ENCODE measurements at regions not wholly inside any gene's neighbourhood (a gene's known extent, or its start where the extent isn't known, plus 50 kb on each side); places are given as distances from the start of the nearest gene placed in this dataset.

DNA sequence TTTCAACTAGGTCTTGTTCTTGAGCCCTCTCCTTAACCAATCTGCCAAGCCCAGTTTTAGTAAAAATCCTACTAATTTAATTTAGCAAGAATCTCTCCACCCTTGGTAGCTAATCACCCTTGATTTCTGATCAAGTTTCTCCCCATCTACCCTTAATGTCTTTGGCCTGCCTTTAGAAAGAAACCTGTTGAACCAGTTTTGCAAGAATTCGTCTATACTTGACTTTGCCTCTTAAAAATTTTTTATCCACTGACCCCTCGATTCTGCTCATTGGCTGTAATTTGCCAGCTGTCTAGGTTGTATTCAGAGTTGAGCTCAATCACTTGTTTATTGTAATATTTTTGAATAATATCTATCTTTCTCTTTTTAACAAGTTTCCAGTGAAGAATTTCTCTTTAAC is 1138.5 kb downstream of the CDH11 start:
- DNase-seq, result no peak

DNA sequence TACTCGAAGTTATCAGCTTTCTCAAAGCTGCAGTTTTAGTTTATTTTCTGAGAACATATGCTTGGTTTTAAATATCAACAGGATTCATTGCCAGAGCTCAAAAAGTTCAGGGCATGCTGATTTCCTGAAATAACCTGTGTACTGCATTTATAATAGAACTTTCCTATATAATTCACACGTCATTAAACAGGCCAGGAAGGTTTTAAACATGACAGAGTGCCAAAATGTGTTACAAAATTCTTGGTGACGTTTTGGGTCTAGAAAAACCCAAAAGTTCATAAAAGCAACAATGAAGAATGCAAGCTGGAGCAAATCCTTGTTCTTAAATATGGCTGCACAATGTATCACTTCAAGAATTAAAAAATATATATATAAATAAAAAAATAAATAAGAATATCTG is 1139.1 kb downstream of the CDH11 start:
- no peak for DNase-seq

DNA sequence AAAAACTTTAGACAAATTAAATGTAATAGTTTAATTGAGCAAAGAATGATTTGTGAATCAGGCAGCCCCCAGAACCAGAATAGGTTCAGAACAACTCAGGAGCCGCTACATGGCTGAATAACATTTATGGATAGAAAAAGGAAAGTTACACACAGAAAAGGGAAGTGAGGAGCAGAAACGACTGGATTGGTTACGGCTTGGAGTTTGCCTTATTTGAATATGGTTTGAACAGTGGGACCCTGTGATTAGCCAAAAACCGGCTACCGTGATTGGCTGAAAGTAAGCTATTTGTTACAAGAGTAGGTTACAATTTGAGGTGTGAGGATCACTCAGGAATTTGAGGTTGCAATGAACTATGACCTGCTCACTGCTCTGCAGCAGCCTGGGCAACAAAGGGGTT is 1139.8 kb downstream of the CDH11 start:
- DNase-seq, result no peak

DNA sequence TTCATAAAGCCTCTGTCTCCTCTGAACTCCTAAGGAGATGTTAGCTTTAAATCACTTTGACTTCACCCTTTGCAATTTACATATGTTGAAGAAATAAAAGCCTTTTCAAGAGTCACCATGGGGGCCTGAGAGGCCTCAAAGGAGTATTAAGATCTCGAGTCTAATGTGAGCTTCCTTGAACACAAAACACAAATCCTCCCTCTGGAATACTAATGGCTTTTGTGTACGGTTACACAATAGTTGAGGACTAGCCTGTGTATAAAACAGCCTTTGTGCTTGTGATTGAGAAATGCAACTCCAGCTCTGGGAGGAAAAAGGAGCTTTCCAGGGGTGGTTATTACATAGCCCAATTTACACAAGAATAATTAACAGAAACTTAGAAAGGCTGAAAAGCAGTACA is 1140.2 kb downstream of the CDH11 start:
- no peak for DNase-seq

DNA sequence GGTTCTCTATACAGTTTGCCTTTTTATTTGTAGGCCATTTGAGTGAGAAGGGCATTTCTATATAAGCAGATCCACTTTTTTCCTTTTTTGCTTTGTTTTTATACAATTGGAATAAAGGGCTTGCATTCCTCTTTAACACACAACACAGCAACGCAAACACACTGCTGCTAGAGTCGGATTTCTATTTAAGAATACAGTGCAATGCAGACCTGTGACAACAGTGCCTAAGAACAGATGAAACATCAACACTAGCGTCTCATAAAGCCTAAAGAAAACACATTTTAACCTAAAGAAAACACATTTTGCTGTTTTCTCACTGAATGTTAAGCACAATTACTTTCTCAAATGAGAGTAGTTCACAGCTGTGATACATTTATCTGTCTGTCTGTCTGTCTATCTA is 1141.1 kb downstream of the CDH11 start:
- no peak for DNase-seq

DNA sequence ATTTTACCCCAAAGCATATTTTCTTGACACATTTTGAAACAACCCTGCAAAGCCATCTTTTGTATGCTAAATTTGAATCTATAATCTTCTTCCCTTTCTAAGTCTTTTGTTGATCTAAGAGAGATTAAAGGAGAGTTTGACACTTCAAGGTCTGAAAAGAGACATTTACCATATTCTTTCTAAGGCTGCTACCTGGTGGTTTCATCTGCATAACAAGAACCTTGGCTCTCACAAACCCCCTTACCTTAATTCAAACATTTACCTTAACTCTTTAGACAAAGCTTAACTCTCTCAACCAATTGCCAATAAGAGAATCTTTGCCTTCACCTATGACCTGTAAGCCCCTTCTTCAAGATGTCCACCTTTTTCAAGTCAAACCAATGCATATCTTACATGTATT is 1143.6 kb downstream of the CDH11 start:
- no peak for DNase-seq

DNA sequence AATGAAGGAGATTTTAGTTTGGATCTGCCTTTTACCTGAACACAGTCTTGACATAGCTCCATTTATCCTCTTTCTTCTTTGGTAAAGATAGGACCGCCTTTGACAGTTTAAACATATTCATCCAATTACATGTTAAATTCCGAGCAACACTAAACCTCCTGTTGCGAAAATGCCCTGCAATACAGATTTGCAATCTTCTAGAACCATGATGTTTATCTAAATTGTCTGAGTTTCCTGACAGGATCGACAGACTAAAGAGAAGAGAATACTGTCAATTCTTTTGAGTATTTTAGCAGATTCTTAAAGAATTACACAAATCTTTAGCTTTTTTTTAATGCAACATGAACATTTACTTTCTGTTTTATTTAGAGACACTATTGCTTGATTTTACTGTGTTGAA is 1145.5 kb downstream of the CDH11 start:
- no peak for DNase-seq

DNA sequence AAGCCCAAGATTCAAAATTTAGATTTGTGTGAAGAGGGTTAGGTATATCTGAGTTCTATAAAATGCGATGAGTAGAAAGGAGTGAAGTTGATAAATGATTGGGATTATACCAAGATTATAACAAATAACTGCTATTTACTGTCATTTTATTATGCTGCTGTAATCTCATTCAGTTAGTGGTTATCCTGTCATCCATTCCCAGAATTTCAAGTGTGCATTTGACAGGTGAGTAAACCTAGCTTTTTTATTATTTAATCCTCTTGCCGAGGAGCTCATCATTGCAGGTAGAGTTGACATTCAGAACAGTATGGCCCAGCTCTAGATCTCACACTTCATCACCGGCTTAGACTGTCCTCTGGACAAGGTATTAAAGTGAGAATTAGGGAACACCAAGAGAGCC is 1146.2 kb downstream of the CDH11 start:
- DNase-seq, result no peak

DNA sequence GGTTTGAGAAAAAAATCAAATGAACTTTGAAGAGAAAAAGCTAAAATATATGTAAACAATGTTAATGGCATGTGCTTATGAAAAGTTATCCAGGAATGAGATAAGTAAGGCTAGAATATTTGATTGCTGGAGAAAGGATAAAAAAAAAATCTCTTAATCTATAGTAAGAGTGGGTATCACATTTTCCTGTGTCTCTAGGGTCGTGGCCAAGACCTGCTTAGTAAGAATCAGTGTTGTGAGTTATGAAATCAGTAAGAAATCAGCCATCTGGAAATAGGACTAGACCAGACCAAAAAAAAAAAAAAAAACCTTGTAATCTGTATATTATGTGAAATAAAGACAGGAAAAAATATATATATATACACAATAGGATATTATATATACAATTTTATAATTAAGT is 1153.9 kb downstream of the CDH11 start:
- no peak for DNase-seq

DNA sequence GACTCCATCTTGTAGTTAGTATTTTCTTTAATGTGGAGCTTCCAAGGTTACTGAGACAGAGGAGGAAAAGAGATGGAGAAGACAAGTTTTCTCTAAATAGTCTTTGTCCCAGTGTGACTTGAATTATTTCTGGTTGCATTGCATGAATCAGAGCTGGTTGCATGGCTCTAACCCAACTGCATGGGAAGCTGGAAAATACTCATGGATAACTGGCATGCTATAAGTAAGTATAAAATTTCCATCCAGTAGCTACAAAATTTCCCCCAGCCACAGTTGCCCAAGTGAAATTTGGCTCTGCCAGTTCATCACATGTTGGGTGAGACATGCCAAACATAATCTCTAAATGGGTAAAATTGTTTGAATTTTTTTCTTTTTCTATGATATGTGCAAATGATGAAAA is 1161.5 kb downstream of the CDH11 start:
- no peak for DNase-seq

DNA sequence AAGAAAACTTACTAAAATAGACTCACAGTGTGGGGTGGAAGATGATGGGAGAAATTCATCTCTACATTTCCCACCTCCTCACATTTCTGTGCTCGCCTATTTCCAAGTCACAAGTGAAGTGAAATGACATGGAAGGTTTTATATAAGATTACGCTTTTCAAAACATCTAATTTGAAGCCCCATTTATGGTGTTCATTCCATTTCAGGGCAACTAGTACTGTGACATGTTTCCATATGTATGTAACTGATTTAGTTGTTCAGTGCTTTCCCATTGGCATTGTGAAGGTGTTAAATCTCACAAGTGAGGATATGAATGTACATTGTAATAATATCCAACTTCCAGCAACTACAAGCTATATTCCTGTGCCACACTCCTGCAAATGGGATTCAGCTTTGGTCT is 1174.8 kb downstream of the CDH11 start:
- no peak for DNase-seq

DNA sequence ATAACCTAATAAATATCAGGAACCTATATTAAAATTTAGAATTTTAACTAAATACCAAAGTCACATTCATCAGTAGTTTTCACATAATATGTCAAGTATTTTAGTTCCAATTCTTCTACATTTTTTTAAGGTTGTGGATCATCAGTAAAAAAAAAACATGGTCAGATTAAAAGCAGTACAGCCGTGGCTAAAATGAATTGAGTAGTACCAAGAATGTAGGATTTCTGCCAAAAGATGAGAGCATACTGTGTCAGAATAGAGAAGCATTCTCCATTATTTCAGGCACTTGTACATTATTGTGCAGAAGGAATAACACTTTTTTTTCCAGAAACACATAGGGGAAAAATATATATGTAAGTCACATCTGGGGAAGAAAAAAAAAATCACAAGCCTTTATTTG is 1176.1 kb downstream of the CDH11 start:
- DNase-seq, result no peak

DNA sequence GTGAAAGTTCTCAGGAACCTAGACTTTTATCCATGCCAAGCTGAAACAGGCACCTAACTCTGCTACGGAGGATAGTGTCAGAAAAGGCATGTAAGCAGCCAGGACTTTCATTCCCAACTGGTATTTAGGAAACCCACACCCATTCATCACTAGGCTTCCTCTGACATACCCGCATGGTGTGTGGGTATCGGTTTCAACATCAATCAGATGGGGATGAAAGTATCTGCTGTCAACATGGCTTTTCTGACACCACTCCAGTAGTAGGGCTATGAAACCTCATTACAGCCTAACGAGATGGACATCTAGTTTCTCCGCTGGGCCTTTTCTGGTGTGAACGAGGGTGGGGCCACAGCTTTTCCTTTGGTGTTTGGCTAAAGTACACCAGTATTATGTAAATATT is 1178.3 kb downstream of the CDH11 start:
- DNase-seq, result no peak

DNA sequence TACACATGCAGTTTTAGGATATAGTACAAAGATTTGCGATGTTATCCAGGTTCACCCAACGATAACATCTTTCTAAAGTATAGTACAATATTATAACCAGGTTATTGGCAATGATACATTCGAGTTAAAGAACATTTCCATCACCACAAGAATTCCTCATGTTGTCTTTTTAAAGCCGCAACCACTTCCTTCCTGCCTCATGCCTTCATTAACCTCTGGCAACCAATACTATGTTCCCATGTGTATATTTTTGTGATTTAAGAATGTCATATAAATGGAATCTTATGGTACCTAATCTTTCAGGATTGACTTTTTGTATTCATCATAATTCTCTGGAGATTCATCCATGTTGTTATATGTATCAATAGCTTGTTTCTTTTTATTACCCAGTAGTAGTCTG is 1183.2 kb downstream of the CDH11 start:
- no peak for DNase-seq

DNA sequence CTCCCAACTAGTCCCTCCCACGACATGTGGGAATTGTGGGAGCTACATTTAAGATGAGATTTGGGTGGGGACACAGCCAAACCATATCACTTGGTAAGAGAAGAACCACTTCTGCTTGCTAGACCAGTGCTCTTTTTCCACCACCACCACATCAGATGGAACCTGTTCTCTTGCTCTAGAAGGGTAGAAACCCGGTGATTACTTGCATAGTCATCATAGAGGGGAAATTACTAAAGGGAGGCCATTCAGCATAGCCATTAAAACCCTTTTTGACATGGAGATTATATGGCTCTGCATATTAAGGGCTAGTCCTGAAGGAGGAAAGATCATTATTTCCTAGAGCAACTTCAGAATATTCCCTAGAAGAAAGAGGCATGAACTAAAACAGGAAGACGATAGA is 1188.0 kb downstream of the CDH11 start:
- DNase-seq, result no peak

DNA sequence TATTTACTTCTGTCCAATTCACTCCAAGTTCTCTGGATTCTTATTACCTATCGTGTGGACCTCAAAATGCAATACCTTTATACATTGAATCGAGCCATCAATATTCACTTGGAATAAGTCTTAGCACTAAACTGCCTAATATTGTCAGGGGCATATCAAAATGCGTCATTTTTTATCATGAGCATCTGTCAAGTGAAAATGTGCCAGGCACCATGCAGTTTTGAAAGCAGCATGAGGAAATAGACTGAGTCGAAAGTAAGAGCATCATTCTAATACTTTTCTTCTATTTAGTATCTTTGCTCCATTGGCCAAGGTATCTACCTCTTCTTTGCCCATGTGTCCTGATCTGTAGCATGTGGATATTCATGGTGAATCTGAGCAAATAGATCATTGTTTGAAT is 1193.4 kb downstream of the CDH11 start:
- DNase-seq, result no peak

DNA sequence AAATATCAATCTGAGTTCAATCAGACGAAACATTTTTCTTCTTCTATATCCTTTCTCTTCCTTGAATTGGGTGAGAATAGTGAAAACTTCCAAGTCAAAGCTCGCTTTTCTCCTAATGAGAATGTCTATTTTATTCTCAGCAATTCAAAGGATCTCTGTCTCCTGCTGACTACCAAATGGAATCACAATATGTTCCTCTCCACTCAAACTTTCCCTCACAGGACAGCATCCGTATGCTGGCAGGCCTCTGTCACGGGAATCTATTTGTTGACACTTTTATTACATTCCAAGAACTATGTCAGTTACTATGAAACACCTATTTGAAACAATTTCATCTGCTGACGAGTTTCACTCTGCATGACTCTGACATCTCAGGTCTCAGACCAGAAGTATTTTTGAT is 1196.6 kb downstream of the CDH11 start:
- no peak for DNase-seq

DNA sequence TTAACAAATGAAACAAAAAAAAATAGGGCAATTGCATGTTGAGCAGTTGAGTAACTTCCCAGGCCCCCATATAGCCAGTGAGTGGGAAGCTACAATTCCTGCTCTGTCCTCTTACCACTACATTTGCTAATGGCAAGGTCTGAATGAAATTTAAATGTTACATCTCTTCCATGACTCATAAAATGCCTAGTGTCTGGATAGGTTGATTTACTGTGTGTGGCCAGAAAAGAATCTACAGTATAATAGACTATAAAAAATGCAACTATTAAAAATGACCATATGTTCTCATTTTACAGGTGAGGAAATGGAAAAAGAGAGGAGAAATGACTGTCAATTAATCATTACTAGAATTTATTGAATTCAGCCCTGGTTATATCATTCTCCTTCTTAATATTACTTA is 1199.3 kb downstream of the CDH11 start:
- DNase-seq, result no peak

DNA sequence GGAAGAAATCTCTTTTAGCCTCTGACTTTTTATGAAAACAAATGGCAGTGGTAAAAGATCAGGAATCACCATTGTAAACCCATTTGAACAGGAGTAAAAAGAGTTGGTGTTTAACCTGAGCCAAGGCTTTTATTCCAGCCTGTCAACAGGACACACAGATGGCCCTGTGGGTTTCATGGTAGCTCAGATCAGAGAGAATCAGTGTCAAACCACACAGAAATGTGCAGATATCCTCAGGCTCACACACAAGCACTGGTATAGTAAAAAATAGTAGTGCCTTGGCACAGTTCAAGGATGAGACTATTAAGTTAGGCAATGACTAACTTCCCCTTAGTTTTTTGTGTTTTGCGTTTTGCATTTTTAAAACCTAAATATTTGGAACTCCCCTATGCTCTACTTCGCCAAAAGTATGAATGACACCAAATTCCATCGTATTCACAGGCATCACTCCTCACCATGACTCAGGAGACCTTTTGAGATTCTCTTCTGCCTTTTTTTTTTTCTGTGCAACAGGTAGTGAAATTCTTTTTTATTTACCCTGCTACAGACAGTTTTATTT is 1200.0 kb downstream of the CDH11 start:
- no peak for DNase-seq

DNA sequence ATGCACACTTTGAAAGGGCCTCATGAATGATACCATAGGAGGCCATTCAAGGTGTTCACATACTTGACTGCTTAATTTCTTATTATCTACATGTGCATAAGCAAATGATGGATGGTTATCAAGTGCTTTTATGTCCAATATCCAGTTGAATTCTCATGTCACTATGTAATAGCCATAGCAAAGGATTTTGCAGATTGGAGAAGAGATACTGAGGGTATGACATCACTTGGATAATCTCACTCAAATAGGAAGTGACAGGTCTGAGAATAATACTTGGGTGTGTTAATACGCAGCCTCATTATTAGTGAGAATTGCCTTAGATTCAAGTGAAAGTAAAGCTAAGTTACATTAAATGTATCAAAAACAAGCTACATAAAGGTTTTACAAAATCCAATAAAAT is 1208.6 kb downstream of the CDH11 start:
- DNase-seq, result no peak

DNA sequence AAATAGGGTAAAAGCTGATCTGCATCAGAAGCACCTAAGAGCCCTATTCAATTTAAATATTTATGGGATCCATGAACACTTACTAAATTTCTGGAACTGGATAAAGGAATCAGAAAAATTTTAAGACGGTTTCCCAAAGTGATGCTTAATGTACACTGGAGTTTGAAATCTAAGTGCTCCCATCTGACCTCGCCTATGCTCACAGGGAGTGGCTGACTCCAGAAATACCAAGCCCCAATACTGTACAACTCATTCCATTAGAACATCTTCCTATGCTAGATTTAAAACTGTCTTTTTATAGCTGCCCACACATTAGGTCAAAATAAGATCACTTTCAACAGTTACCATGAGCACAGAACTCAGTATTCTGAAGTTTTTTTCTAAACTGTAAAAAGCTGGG is 1214.6 kb downstream of the CDH11 start:
- DNase-seq, result no peak

DNA sequence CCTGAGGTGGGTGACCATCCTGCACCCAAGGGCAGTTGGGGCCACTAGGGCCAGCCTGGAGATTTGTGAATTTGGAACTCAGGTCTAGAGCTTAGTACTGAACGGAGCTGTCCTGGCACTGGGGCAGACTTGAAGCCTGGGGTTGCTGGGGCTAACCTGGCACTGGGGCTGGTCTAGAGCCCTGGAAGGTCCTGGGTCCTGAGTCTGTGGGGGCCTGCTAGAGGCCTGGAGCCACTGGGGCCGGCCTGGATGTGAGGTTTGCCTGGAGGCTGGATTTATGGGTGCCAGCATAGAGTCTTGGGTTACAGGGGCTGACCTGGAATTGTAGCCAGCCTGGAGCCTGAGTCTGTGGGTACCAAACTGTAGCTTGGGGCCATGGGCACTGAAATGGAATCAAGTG is 1216.9 kb downstream of the CDH11 start:
- no peak for DNase-seq

DNA sequence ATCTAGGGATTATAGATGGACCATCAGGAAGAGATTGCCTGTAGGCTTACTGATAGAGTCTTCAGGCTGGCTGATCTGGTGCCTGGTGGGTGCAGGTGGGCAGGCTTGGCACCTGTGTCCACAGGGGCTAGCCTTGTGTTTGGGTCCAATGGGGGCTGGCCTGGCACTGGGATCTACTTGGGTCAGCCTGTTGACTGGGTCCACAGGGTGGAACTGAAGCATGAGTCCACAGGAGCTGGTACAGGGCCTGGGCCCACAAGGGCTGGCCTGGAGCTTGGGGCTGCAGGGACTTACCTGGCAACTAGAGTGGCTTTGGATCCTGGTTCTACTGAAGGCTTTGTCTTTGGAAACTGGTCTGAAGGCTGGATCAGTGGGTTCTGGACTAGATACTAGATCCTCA is 1217.7 kb downstream of the CDH11 start:
- DNase-seq, result no peak

DNA sequence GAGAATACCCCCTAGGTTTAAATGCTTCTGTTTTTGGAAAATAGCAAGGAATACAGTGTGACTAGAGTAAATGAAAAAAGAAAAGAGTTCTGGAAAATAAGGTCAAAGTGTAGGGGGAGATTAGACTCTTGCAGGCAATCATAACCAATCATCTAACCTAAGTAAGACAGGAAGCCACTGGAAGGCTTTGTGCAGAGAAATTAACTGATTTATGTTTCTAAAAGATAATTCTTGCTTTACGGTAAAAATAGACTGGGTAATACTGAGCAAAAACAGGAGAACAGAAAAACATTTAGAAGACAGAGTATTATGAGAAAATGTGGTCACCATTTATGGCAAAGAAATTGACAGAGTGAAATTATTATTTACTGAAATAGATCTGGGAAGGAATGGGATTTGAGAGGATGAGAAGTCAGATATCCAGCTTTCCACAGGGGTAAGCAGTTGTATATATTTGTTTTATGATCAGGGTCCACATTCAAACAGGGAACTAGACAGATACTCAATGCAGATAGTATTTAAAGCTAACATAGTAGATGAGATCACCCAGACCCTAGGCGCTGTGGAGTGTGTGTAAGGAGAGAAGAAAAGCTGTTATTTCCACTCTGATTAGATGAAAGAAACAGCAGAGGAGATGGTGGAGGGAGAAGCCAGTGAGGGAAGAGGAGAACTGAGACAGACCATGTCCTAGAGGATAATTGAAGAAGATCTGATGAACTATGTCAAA is 1225.3 kb downstream of the CDH11 start:
- no peak for DNase-seq

DNA sequence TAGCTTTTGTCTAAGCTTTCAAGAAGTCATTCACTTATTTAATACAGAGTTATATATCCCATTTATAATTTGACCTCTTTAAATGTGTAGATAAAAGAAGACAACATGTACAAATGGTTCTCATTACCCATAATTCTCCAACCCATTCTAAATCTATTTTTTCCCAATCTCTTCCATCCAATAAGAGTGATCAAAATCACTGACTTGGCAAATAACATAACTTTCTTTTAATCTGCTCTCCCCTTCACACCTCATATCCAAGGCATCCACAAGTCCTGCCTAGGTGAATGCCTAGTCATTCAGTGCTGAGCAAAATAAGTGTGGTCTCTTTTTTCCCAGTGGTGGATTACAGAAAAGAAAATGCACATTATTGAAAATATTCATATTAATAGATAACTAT is 1231.1 kb downstream of the CDH11 start:
- no peak for DNase-seq
